Cardiac muscle cell (in vitro differentiated cells and primary cell): ENCODE measurements at regions not wholly inside any gene's neighbourhood (a gene's known extent, or its start where the extent isn't known, plus 50 kb on each side); places are given as distances from the start of the nearest gene placed in this dataset.
A peak's percentile ranks its signal among the peaks of the same experiment; 100 is the strongest.

Source experiments
- DNase-seq, 2 donors: peaks; one replicate each; pipeline versions ENCODE4 v3.0.0 to v3.0.0-alpha.2; 2010 to 2017; ENCODE audit warnings: low read depth in 1 of 2, low spot score in 1 of 2
- H3K27ac ChIP-seq: fragments of 200-600 bp; sonication (generic); 2 replicates; pipeline ENCODE4 v1.5.1; 2016
- H3K27me3 ChIP-seq: fragments of 200-600 bp; sonication (generic); 2 replicates; pipeline ENCODE4 v1.6.0; 2016; ENCODE audit warnings: control low read depth
- H3K36me3 ChIP-seq: fragments of 200-600 bp; sonication (generic); 2 replicates; pipeline ENCODE4 v1.5.1; 2016; ENCODE audit warnings: control low read depth
- H3K4me1 ChIP-seq: fragments of 200-600 bp; sonication (generic); 2 replicates; pipeline ENCODE4 v1.8.1; 2017; ENCODE audit warnings: low read depth, mild to moderate bottlenecking, mixed run types
- H3K4me3 ChIP-seq: fragments of 200-600 bp; sonication (generic); 2 replicates; pipeline ENCODE4 v1.5.1; 2016; ENCODE audit warnings: mild to moderate bottlenecking
- H3K9me3 ChIP-seq: fragments of 200-600 bp; sonication (generic); 2 replicates; pipeline ENCODE4 v1.5.1; 2017; ENCODE audit warnings: low read depth, mild to moderate bottlenecking, control low read depth
- TF ChIP-seq, protein P1 (sequence below): IDR thresholded peaks from 2 replicates; pipeline ENCODE4 v1.5.1; 2012; ENCODE audit warnings: low read depth, mild to moderate bottlenecking, low read length

- peaks cover 4% of the 10 kb centered on the region for H3K4me1 ChIP-seq
- no peak for DNase-seq
- no peaks in the 10 kb centered on the region for H3K9me3 ChIP-seq
- H3K36me3 ChIP-seq: no peaks in the 10 kb centered on the region
- no peak overlapping the region for H3K4me3 ChIP-seq
- H3K27me3 ChIP-seq: no peaks in the 10 kb centered on the region
- no peak overlapping the region for H3K27ac ChIP-seq
- TF ChIP-seq, protein P1, sequence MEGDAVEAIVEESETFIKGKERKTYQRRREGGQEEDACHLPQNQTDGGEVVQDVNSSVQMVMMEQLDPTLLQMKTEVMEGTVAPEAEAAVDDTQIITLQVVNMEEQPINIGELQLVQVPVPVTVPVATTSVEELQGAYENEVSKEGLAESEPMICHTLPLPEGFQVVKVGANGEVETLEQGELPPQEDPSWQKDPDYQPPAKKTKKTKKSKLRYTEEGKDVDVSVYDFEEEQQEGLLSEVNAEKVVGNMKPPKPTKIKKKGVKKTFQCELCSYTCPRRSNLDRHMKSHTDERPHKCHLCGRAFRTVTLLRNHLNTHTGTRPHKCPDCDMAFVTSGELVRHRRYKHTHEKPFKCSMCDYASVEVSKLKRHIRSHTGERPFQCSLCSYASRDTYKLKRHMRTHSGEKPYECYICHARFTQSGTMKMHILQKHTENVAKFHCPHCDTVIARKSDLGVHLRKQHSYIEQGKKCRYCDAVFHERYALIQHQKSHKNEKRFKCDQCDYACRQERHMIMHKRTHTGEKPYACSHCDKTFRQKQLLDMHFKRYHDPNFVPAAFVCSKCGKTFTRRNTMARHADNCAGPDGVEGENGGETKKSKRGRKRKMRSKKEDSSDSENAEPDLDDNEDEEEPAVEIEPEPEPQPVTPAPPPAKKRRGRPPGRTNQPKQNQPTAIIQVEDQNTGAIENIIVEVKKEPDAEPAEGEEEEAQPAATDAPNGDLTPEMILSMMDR: no peak
Measured at GRCh38 chr3:82222401-82222800, 461.0 kb upstream of the GBE1 start.

- H3K27me3 ChIP-seq: no peaks in the 10 kb centered on the region
- TF ChIP-seq, protein P1: no peak
- no peaks in the 10 kb centered on the region for H3K9me3 ChIP-seq
- no peaks in the 10 kb centered on the region for H3K36me3 ChIP-seq
- H3K27ac ChIP-seq: no peak overlapping the region
- peaks cover 3% of the 10 kb centered on the region for H3K4me1 ChIP-seq
- H3K4me3 ChIP-seq: no peak overlapping the region
- no peak for DNase-seq
Measured at GRCh38 chr3:82217571-82217970, 456.1 kb upstream of the GBE1 start.

GRCh38 chr3:82208002-82208710 is 446.7 kb upstream of the GBE1 start:
- TF ChIP-seq, protein P1: no peak
- no peaks in the 10 kb centered on the region for H3K4me1 ChIP-seq
- no peaks in the 10 kb centered on the region for H3K9me3 ChIP-seq
- DNase-seq: no peak
- H3K36me3 ChIP-seq: no peaks in the 10 kb centered on the region
- no peak overlapping the region for H3K4me3 ChIP-seq
- H3K27ac ChIP-seq: no peak overlapping the region
- H3K27me3 ChIP-seq: no peaks in the 10 kb centered on the region

GRCh38 chr3:82202269-82202668 is 440.8 kb upstream of the GBE1 start:
- DNase-seq: peak in 1 of 2 donors; percentile 25

DNA sequence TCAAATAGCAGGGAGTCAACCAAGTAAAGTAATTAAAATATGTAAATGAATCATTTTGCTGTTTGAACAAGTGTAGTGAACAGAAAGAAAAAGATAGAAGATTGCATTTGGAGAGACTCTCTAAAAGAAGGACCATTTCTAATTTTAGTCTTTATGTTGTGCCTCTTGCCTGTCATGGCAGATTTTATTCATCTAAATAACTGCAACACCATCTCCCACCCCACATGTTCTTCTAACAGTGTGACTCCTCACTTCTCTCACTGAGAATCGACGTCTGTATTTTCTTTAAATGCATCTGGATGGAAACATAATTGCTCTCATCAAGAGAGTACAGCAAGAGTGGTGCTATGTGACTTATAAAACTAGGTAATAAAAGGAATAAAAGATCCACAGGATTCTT is 439.9 kb upstream of the GBE1 start:
- Histone ChIP-seq H3K36me3 (no peaks in the 10 kb centered on the region), H3K27ac (no peak overlapping the region), H3K4me1 (no peaks in the 10 kb centered on the region), H3K9me3 (no peaks in the 10 kb centered on the region), H3K4me3 (no peak overlapping the region), H3K27me3 (no peaks in the 10 kb centered on the region)
- no peak for DNase-seq
- TF ChIP-seq, protein P1: no peak

More at GRCh38 chr3:82202269-82202668, 440.8 kb upstream of the GBE1 start:
- Histone ChIP-seq H3K9me3 (no peaks in the 10 kb centered on the region), H3K36me3 (no peaks in the 10 kb centered on the region), H3K27ac (no peak overlapping the region), H3K4me1 (no peaks in the 10 kb centered on the region), H3K4me3 (no peak overlapping the region), H3K27me3 (no peaks in the 10 kb centered on the region)
- TF ChIP-seq, protein P1: no peak
